ENCODE measurements at regions not wholly inside any gene's neighbourhood (a gene's known extent, or its start where the extent isn't known, plus 50 kb on each side); places are given as distances from the start of the nearest gene placed in this dataset.

DNA sequence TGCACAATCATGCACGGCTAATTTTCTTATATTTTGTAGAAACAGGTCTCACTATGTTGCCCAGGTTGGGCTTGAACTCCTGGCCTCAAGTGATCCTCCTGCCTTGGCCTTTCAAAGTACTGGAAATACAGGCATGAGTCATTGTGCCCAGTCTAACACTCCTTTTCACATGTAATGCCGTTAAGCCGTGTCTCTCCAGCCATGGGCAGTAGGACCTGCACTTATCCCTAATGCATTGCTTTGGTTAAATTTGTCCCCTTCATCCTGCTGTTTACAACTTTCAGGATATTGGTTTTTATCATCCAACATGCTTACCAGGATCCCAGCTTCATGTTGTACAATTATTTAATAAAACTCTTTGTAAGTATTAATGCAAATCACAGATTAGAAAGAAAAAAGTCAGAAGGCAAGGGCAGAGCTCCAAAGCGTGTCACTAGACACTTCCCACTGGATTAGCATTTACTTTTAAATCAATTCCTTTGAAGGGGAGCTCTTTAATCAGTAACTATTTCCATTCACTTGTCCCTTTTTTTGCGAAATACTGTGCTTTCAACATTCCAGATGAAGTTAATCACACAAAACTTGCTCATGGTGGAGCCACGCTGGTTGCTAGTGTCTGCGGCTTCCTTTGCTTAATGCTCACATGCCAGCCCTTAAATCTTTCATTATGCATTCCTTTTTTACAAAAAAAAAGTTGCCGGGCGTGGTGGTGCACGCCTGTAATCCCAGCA, 256.0 kb upstream of the AUTS2 start:
- Histone ChIP-seq H3K4me3 (ENCODE audit: low read depth in 1 of 5, low read length in 5 of 5) (no peak overlapping the region), H3K4me1 (ENCODE audit: control insufficient read depth in 5 of 5, insufficient read depth in 5 of 5, low read length in 5 of 5) (no peaks in the 10 kb centered on the region), H3K27me3 (ENCODE audit: control insufficient read depth in 5 of 5, insufficient read depth in 4 of 5, low read length in 5 of 5) (no peaks in the 10 kb centered on the region), H3K36me3 (ENCODE audit: control insufficient read depth in 5 of 5, insufficient read depth in 5 of 5, low read length in 5 of 5) (no peaks in the 10 kb centered on the region), H3K27ac (ENCODE audit: low read depth, low read length) (no peak overlapping the region), H3K9me3 (ENCODE audit: control insufficient read depth in 5 of 5, low read length in 5 of 5) (peaks cover 0 to 7% (median 2%) of the 10 kb centered on the region in 5 donors), H3K9ac (ENCODE audit: low read length in 5 of 5) (no peak overlapping the region)

GRCh38 chr7:69349291-69349690, 249.0 kb upstream of the AUTS2 start:
- no peak overlapping the region for H3K27ac ChIP-seq (ENCODE audit: low read depth, low read length)
- H3K9me3 ChIP-seq (ENCODE audit: control insufficient read depth in 5 of 5, low read length in 5 of 5) = no peaks in the 10 kb centered on the region
- no peaks in the 10 kb centered on the region for H3K4me1 ChIP-seq (ENCODE audit: control insufficient read depth in 5 of 5, insufficient read depth in 5 of 5, low read length in 5 of 5)
- H3K9ac ChIP-seq (ENCODE audit: low read length in 5 of 5) = no peak overlapping the region
- H3K27me3 ChIP-seq (ENCODE audit: control insufficient read depth in 5 of 5, insufficient read depth in 4 of 5, low read length in 5 of 5) = no peaks in the 10 kb centered on the region
- no peaks in the 10 kb centered on the region for H3K36me3 ChIP-seq (ENCODE audit: control insufficient read depth in 5 of 5, insufficient read depth in 5 of 5, low read length in 5 of 5)
- H3K4me3 ChIP-seq (ENCODE audit: low read depth in 1 of 5, low read length in 5 of 5) = no peak overlapping the region

- Histone ChIP-seq H3K27me3 (ENCODE audit: control insufficient read depth in 5 of 5, insufficient read depth in 4 of 5, low read length in 5 of 5) (no peaks in the 10 kb centered on the region), H3K9ac (ENCODE audit: low read length in 5 of 5) (no peak overlapping the region), H3K4me1 (ENCODE audit: control insufficient read depth in 5 of 5, insufficient read depth in 5 of 5, low read length in 5 of 5) (peaks cover 0 to 6% (median 4%) of the 10 kb centered on the region in 5 donors), H3K27ac (ENCODE audit: low read depth, low read length) (no peak overlapping the region), H3K4me3 (ENCODE audit: low read depth in 1 of 5, low read length in 5 of 5) (no peak overlapping the region), H3K36me3 (ENCODE audit: control insufficient read depth in 5 of 5, insufficient read depth in 5 of 5, low read length in 5 of 5) (no peaks in the 10 kb centered on the region), H3K9me3 (ENCODE audit: control insufficient read depth in 5 of 5, low read length in 5 of 5) (no peaks in the 10 kb centered on the region)
Observed at GRCh38 chr7:69358163-69358821, 240.0 kb upstream of the AUTS2 start.

DNA sequence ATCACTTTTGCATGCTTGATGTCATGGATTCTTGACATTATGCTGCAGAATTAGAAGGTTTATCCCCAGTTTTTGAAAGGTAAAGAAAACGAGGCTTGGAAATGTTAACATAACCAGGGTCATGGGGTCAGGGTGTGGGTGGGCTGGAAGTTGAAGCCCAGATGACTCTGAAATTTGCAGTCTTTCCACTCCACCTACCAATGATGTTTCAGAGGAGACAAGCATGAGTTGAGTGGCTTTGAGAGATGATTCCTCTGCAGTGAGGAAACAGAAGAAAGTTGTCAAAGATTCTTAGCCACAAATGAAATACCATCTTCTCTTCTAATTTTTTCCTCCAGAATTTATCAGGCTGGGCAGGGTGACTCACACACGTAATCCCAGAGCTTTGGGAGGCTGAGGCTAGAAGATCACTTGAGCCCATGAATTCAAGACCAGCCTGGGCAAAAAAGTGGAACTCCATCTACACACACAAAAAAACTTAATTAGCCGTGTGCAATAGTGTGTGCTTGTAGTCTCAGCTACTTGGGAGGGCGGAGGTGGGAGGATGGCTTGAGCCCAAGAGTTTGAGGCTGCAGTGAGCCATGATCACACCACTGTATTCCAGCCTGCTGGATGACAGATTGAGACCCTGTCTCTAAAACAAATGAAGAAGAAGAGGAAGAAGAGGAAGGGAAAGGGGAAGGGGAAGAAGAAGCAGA, 239.1 kb upstream of the AUTS2 start:
- H3K27ac ChIP-seq (ENCODE audit: low read depth, low read length) = no peak overlapping the region
- H3K4me1 ChIP-seq (ENCODE audit: control insufficient read depth in 5 of 5, insufficient read depth in 5 of 5, low read length in 5 of 5) = peaks cover 0 to 6% (median 4%) of the 10 kb centered on the region in 5 donors
- no peaks in the 10 kb centered on the region for H3K9me3 ChIP-seq (ENCODE audit: control insufficient read depth in 5 of 5, low read length in 5 of 5)
- no peaks in the 10 kb centered on the region for H3K27me3 ChIP-seq (ENCODE audit: control insufficient read depth in 5 of 5, insufficient read depth in 4 of 5, low read length in 5 of 5)
- H3K9ac ChIP-seq (ENCODE audit: low read length in 5 of 5) = no peak overlapping the region
- no peak overlapping the region for H3K4me3 ChIP-seq (ENCODE audit: low read depth in 1 of 5, low read length in 5 of 5)
- H3K36me3 ChIP-seq (ENCODE audit: control insufficient read depth in 5 of 5, insufficient read depth in 5 of 5, low read length in 5 of 5) = no peaks in the 10 kb centered on the region

DNA sequence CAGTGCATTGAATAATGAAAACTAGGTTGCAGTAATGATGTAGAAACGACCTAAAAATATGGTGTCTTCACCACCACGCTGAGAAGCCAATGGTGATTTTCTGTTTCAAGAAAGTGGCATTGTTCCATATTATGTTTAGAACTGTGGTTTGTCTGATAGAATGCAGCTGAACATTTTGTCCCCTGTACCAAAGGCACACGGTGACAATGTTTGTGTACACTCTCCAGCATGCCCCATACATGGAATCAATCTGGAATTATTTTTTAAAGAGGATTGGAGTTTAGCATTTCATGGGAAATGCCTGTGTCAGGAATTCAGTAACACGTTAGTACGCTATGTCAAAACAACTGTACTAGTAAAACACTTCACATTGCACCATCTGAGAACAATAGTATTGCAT, 237.4 kb upstream of the AUTS2 start:
- Histone ChIP-seq H3K9me3 (ENCODE audit: control insufficient read depth in 5 of 5, low read length in 5 of 5) (no peaks in the 10 kb centered on the region), H3K9ac (ENCODE audit: low read length in 5 of 5) (no peak overlapping the region)

DNA sequence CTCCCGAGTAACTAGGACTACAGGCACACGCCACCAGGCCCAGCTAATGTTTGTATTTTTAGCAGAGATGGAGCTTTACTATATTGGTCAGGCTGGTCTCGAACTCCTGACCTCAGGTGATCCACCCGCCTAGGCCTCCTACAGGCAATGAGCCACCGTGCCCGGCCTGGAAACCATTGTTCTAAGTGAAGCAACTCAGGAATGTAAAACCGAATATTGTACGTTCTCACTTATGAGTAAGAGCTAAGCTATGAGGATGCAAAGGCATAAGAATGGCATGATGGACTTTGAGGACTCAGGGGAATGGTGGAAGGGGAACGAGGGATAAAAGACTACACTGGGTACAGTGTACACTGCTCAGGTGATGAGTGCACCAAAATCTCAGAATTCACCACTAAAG, 235.1 kb upstream of the AUTS2 start:
- Histone ChIP-seq H3K9ac (ENCODE audit: low read length in 5 of 5) (no peak overlapping the region), H3K27me3 (ENCODE audit: control insufficient read depth in 5 of 5, insufficient read depth in 4 of 5, low read length in 5 of 5) (no peaks in the 10 kb centered on the region), H3K27ac (ENCODE audit: low read depth, low read length) (no peak overlapping the region), H3K4me1 (ENCODE audit: control insufficient read depth in 5 of 5, insufficient read depth in 5 of 5, low read length in 5 of 5) (peaks cover 0 to 12% (median 7%) of the 10 kb centered on the region in 5 donors), H3K9me3 (ENCODE audit: control insufficient read depth in 5 of 5, low read length in 5 of 5) (no peaks in the 10 kb centered on the region), H3K4me3 (ENCODE audit: low read depth in 1 of 5, low read length in 5 of 5) (no peak overlapping the region), H3K36me3 (ENCODE audit: control insufficient read depth in 5 of 5, insufficient read depth in 5 of 5, low read length in 5 of 5) (no peaks in the 10 kb centered on the region)

More for the DNA sequence above, 237.4 kb upstream of the AUTS2 start:
- H3K4me1 ChIP-seq (ENCODE audit: control insufficient read depth in 5 of 5, insufficient read depth in 5 of 5, low read length in 5 of 5) = peaks cover 0 to 12% (median 5%) of the 10 kb centered on the region in 5 donors
- H3K36me3 ChIP-seq (ENCODE audit: control insufficient read depth in 5 of 5, insufficient read depth in 5 of 5, low read length in 5 of 5) = no peaks in the 10 kb centered on the region
- no peak overlapping the region for H3K27ac ChIP-seq (ENCODE audit: low read depth, low read length)
- no peak overlapping the region for H3K4me3 ChIP-seq (ENCODE audit: low read depth in 1 of 5, low read length in 5 of 5)
- no peaks in the 10 kb centered on the region for H3K27me3 ChIP-seq (ENCODE audit: control insufficient read depth in 5 of 5, insufficient read depth in 4 of 5, low read length in 5 of 5)

DNA sequence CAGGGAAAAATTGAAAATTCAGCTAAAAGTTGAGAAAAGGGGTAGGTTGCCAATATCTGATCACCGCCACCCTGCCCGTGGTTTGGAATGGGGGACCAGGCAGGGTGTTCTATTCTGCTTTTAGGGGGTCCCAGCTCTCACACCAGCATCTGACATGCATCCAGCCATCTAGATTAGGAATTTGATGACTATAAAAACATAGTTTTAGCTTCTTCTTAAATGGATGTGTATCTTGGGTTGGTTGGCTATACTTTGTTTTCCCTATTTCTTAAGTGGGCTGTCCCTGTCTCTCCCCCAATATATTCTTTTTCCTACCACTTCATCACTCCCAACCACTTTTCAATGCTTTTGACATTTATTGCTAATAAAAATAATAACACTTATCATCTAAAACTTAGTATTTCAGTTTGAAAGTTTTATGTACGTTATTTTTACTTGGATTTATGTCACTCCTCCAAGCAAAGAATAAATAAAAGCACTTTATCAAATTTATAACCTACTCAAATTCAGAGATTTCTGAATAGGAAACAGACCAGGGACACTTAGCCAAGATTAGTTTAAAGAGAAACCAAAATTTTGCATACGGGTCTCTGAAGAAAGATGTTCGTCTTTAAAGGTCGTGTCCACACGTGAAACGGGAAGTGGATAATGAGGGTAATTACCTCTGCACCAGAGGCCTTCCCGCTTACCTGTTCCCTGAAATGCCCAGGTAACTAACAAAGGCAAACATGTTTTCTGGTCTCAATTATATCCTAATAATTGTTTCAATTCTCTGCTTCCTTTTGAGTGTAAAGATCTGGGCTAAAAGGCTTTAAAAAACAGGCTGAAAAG, 233.2 kb upstream of the AUTS2 start:
- no peak overlapping the region for H3K27ac ChIP-seq (ENCODE audit: low read depth, low read length)
- H3K27me3 ChIP-seq (ENCODE audit: control insufficient read depth in 5 of 5, insufficient read depth in 4 of 5, low read length in 5 of 5) = no peaks in the 10 kb centered on the region
- H3K4me1 ChIP-seq (ENCODE audit: control insufficient read depth in 5 of 5, insufficient read depth in 5 of 5, low read length in 5 of 5) = peaks cover 0 to 6% (median 4%) of the 10 kb centered on the region in 5 donors
- H3K9me3 ChIP-seq (ENCODE audit: control insufficient read depth in 5 of 5, low read length in 5 of 5) = no peaks in the 10 kb centered on the region
- H3K9ac ChIP-seq (ENCODE audit: low read length in 5 of 5) = no peak overlapping the region
- peak overlapping the region in 1 of 5 donors; percentile 48 for H3K4me3 ChIP-seq (ENCODE audit: low read depth in 1 of 5, low read length in 5 of 5)
- H3K36me3 ChIP-seq (ENCODE audit: control insufficient read depth in 5 of 5, insufficient read depth in 5 of 5, low read length in 5 of 5) = no peaks in the 10 kb centered on the region

- no peak overlapping the region for H3K27ac ChIP-seq (ENCODE audit: low read depth, low read length)
- no peaks in the 10 kb centered on the region for H3K9me3 ChIP-seq (ENCODE audit: control insufficient read depth in 5 of 5, low read length in 5 of 5)
- H3K4me3 ChIP-seq (ENCODE audit: low read depth in 1 of 5, low read length in 5 of 5) = peak overlapping the region in 1 of 5 donors; percentile 48
- H3K27me3 ChIP-seq (ENCODE audit: control insufficient read depth in 5 of 5, insufficient read depth in 4 of 5, low read length in 5 of 5) = no peaks in the 10 kb centered on the region
- H3K4me1 ChIP-seq (ENCODE audit: control insufficient read depth in 5 of 5, insufficient read depth in 5 of 5, low read length in 5 of 5) = peaks cover 0 to 6% (median 4%) of the 10 kb centered on the region in 5 donors
- no peak overlapping the region for H3K9ac ChIP-seq (ENCODE audit: low read length in 5 of 5)
- H3K36me3 ChIP-seq (ENCODE audit: control insufficient read depth in 5 of 5, insufficient read depth in 5 of 5, low read length in 5 of 5) = no peaks in the 10 kb centered on the region
Observed at GRCh38 chr7:69365651-69366192, 232.6 kb upstream of the AUTS2 start.

GRCh38 chr7:69367780-69368179, 230.5 kb upstream of the AUTS2 start:
- Histone ChIP-seq H3K4me1 (ENCODE audit: control insufficient read depth in 5 of 5, insufficient read depth in 5 of 5, low read length in 5 of 5) (peaks cover 0 to 6% (median 4%) of the 10 kb centered on the region in 5 donors), H3K4me3 (ENCODE audit: low read depth in 1 of 5, low read length in 5 of 5) (no peak overlapping the region), H3K27me3 (ENCODE audit: control insufficient read depth in 5 of 5, insufficient read depth in 4 of 5, low read length in 5 of 5) (no peaks in the 10 kb centered on the region), H3K9ac (ENCODE audit: low read length in 5 of 5) (no peak overlapping the region), H3K36me3 (ENCODE audit: control insufficient read depth in 5 of 5, insufficient read depth in 5 of 5, low read length in 5 of 5) (no peaks in the 10 kb centered on the region), H3K27ac (ENCODE audit: low read depth, low read length) (no peak overlapping the region), H3K9me3 (ENCODE audit: control insufficient read depth in 5 of 5, low read length in 5 of 5) (no peaks in the 10 kb centered on the region)
